ENCODE measurements at regions not wholly inside any gene's neighbourhood (a gene's known extent, or its start where the extent isn't known, plus 50 kb on each side); places are given as distances from the start of the nearest gene placed in this dataset.
"Not testable (repeated sequence)": the region's sequence is repeated elsewhere in the genome, so short reads cannot be mapped to it uniquely, and the experiment has no call there.

DNA sequence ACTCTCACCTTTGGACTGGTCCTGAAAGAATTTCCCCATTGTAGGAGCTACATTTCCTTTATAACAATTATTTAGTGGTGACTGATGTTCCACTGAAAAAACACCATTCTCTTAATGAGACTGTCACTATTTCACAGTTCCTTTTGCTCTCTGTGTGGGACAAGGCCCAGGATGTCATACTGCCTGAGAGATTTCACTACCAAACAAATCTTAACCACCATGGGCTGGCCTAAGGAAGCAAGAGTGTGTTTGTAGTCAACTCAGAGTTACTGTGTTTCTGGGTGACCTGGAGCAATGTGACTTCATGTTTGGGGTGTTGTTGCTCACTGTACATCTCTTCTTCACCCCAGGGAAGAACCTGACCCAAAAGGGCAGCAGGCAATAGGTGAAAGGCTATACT, 50.1 kb upstream of the ZNF608 start:
- no peak for DNase-seq

GRCh38 chr5:124797665-124798087, 51.2 kb upstream of the ZNF608 start:
- DNase-seq: no peak

DNA sequence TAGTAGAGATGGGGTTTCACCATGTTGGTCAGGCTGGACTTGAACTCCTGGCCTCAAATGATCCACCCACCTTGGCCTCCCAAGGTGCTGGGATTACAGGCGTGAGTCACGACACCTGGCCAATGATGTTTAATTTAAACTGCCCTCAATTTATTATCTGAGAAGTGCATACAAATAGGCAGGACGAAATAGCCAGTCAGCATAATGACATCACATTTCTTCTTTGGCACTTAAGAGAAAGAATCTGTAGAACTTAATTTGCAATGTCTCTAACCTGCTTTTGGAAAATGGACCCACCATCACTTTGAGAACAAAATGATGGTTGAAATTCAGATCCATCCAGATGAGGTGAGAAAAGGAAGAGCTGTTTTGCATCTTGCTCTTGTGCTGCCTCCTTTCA, 52.5 kb upstream of the ZNF608 start:
- DNase-seq: no peak

DNA sequence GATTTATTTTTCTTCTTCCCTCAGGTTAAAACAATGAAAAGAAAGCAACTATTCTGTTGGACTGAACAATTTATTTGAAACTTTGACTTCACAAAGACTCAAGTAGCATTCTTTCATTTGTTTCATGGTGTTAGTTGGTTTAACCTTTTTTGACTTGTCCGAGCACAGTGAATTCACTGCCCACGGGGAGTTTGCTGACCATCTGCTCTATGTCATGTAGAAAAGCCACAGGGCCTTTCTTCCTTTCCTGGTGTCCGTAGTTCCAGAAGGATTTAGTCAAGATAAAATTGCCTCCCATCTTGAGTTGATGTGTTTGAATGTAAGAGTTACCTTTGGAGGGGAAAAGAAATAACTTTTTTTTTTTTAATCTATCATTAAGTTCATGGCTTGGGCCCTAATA, 55.1 kb upstream of the ZNF608 start:
- DNase-seq: no peak

- DNase-seq: no peak
Measured at GRCh38 chr5:124803617-124804323, 57.3 kb upstream of the ZNF608 start.

- no peak for DNase-seq
Measured at GRCh38 chr5:124806026-124806372, 59.6 kb upstream of the ZNF608 start.

- DNase-seq: no peak
Measured at GRCh38 chr5:124806373-124807077, 60.1 kb upstream of the ZNF608 start.

DNA sequence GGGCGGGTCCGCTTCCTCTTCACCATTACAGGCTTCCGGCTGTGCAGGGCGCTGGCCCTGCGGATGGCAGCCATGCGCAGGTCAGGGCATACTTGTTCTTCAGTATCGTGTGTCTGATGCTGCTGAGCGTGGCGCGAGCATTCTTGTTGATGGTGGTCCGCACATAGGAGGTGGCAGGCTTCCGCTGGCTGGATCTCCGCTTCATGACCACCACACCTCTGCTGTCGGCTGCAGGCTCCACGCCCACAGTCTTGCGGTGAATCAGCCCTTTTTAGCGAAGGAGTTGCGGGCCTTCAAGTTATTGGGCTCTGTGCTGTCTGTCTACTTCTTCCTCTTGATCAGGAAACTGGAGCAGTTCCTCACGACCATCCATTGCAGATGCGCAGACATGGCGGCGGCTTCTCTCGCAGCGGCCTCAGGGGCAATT, 62.4 kb upstream of the ZNF608 start:
- DNase-seq: no peak

- no peak for DNase-seq
Measured at GRCh38 chr5:124810396-124811006, 64.1 kb upstream of the ZNF608 start.

DNA sequence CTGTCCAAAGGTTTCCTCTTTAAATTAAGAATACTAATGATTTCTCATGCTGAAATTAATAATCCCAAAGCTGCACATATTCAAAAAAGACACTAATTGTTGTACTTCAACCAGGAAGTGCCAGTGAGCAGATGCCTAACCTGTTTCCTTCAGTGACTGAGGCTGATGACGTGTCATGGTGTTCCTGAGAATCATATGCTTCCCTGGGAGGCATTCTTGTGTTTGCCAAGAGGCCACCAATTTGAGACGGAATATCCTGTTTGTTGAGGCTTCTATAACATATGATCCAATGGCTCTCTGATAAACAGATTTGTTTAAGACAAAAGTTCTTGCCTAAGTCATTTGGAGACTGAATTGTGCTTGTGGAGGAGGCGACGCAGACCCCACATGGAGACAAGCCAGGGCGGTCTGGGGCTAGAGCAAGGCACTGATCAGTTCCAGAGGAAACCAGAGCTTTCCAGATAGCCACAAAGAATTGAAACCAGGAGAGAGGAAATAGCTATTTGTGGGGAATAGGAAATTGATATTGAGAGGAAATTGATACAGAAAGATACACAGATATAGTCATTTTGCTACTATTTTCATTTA, 66.4 kb upstream of the ZNF608 start:
- DNase-seq: no peak

DNA sequence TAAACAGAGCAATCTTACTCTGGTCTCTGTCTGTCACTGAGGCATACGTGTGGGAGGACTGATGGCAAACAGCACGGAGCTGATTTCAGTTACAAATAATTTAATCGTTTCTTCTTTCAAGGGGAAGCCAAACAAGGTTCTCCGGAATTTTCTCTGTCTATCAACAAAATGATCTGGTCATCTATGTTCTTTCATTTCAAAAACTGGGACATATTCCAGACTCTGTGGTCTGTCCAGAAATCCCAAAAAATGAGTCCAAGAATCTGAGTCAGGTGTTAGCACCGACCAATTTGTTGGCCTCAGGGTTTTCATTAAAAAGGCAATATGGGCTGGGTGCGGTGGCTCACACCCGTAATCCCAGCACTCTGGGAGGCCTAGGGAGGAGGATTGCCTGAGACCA, 69.9 kb upstream of the ZNF608 start:
- no peak for DNase-seq

GRCh38 chr5:124819201-124819600, 72.8 kb upstream of the ZNF608 start:
- DNase-seq: no peak

DNA sequence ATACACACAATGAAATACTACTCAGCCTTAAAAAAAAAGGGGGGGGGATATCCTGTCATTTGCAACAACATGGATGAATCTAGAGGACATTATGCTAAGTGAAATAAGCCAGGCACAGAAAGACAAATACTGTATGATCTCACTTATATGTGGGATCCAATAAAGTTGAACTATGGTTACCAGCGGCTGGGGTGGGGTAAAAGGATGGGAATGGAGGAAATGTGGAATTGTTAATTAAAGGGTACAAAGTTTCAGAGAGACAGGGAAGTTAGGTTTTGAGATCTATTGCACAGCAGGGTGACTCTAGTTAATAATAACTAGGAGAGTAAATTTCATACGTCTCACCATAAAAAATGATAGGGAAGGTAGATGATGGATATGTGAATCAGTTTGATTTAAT, 76.2 kb upstream of the ZNF608 start:
- DNase-seq: no peak

DNA sequence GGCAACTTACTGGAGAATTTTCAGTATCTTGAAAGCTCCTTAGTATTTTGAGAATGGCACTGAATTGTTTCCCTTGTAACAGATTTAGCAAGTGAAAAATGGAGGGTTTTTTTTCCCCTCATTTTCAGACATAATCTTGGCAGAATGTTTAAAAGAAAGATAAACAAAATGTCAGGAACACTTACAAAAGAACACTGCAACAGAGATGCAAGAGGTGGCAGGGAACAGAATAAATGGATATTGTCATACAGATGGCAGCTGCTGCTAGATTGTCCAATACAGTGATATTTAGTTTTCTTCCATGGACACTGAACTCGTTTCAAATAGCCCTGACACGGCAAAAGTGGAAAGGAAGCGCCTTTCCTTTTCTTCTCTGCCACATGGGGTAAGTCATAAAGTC, 76.9 kb upstream of the ZNF608 start:
- DNase-seq: no peak

DNA sequence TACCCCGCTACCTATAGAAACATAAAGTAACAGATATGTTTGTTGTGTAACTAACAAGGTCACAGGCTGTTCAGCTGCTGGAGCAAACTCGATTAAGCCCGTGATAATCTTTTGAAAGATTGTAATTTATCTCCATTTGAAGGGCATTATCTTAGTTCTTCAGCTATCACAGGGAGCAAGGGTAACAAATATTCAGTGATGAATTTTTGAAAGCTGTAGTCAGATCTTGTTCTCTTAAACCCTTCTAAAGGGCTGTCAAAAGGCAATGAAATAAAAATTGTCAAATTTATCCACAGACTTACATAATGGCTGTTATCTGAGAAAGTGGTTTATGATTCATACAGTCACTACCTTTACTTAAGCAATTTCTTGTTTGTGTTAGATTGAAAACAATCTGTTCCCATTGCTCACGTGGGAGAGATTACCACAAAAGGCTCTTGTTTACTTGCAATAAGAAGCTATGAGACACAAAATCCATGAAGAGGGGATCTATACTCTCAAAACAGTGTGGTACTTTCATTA, 78.3 kb upstream of the ZNF608 start:
- DNase-seq: no peak

GRCh38 chr5:124825250-124825982, 79.0 kb upstream of the ZNF608 start:
- no peak for DNase-seq

- DNase-seq: no peak
Measured at GRCh38 chr5:124825983-124826337, 79.5 kb upstream of the ZNF608 start.

GRCh38 chr5:124828731-124829234, 82.3 kb upstream of the ZNF608 start:
- DNase-seq: no peak

DNA sequence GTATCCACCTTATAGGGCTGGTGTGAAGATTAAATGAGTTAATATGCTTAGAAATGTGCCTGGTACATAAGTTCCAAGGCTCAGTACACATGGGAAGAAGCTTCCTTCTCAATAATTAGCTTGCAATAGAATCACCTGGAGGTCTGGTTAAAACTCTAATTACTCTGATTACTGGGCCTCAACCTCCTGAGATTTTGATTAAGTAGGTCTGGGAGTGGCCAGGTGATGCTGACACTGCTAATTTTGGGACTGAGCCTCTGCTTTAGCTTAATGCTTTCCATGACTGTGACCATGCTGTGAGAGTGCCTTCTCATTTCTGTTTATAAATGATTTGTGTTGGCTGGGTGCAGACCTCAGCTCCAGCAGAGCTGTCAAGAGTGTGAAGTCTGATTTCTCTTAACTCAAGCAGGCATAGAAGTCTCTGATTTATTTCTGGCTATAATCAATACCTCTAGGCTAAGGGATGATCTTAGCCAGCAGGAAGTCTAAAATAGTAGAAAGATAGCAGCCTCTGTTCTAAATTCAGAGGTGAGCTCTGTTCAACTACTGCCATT, 85.3 kb upstream of the ZNF608 start:
- DNase-seq: no peak

DNA sequence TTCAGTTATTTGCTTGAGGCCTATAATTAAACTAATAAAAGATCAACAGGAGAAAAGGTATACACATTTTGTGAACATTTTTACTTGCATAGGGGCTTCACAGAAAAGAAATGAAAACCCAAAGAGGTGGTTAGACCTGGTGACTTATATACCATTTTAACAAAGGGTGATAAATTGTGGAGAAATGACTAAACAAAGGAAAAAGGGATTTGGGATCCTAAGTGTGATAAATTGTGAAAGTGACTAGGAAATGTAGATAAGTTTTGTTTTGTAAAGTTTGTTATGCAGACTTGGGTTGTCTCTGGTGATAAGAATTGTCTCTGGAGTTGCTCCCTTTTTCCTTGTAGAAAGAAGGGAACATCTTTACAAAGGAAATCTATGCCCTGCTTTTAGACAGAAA, 86.1 kb upstream of the ZNF608 start:
- DNase-seq: no peak

- not testable (repeated sequence) for DNase-seq
Measured at GRCh38 chr5:124836314-124836713, 89.9 kb upstream of the ZNF608 start.

DNA sequence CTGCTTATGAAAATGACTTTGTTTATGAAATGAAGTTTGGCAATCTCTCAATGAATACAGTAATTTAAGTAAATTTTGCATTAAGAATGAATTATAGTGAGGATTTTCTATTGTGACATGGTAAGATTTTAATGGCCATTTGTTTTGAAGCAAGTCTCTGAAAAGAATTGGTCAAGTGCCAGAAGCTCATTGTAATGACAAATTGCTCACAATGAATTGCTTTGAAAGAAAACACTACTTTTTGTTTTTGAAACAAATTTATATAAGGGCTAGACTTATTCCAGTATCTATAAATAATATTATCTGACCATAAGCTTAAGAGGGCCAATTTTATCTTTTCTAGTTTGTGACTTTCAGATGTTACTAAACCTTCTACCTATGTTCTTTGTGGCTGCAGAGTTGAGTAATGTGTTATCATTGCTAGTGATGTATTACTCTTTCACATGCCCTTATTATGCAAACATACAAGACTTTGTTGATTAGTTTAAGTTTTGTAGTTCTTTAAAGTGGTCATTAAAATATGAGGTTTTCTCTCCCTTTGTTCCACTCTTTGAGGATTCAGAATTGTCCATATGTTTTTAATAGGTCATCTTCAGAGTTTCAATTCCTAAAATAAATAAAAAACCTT, 93.0 kb upstream of the ZNF608 start:
- no peak for DNase-seq

All from activated CD4-positive, alpha-beta T cell treated with anti-CD3 and anti-CD28 coated beads, Interleukin-2, amount 50 U/mL, for 48 hours (primary cell).